HEK293 (cell line): ENCODE measurements at regions not wholly inside any gene's neighbourhood (a gene's known extent, or its start where the extent isn't known, plus 50 kb on each side); places are given as distances from the start of the nearest gene placed in this dataset.

Source experiments
- CTCF ChIA-PET: fragments of 350-600 bp; formaldehyde crosslinking; extraction: SDS; loops from one replicate; lab custom pipeline; 2021; ENCODE audit warnings: antibody characterized with exemption; lab: Yijun Ruan, JAX
- POLR2A ChIA-PET: fragments of 300-600 bp; formaldehyde crosslinking; extraction: SDS; loops from one replicate; lab custom pipeline; 2020; ENCODE audit warnings: antibody characterized with exemption, inconsistent platforms; lab: Yijun Ruan, JAX
- H3K27ac ChIP-seq: fragments of 200-500 bp; sonication (Bioruptor generic); 2 replicates; pipeline ENCODE4 v1.5.1; 2014; ENCODE audit warnings: low read depth, low read length, control low read depth, inconsistent platforms; ENCODE audit errors: extremely low read depth
- H3K36me3 ChIP-seq, 2 experiments: fragments of 200-500 bp in 1 of 2; sonication (Bioruptor generic) in 1 of 2; 1 replicate in 1 of 2; 2 replicates in 1 of 2; pipeline ENCODE4 v1.5.1; 2014 to 2017; ENCODE audit warnings: inconsistent platforms in 2 of 2, low read length in 2 of 2; ENCODE audit not compliant: control insufficient read depth in 2 of 2, insufficient read depth in 1 of 2
- H3K4me1 ChIP-seq: fragments of 200-500 bp; sonication (Bioruptor generic); 2 replicates; pipeline ENCODE4 v1.5.1; 2014; ENCODE audit warnings: mild to moderate bottlenecking, low read length, inconsistent platforms; ENCODE audit not compliant: control insufficient read depth, insufficient read depth
- H3K4me3 ChIP-seq: 2 replicates; pipeline ENCODE4 v1.5.1; 2011; ENCODE audit warnings: low read depth, mild to moderate bottlenecking, control low read depth, low read length, moderate library complexity
- H3K9me3 ChIP-seq: fragments of 200-500 bp; sonication (Bioruptor generic); 2 replicates; pipeline ENCODE4 v1.5.1; 2014; ENCODE audit warnings: low read depth, low read length, inconsistent platforms; ENCODE audit not compliant: control insufficient read depth, insufficient read depth
- AEBP2 ChIP-seq: fragments of 450-650 bp; formaldehyde crosslinking; IDR thresholded peaks from 2 replicates; pipeline ENCODE4 v1.5.1; 2016; ENCODE audit warnings: missing biosample characterization, missing genetic modification characterization, borderline replicate concordance
- EGR2 ChIP-seq: fragments of 450-650 bp; formaldehyde crosslinking; IDR thresholded peaks from 2 replicates; pipeline ENCODE4 v1.5.1; 2016; ENCODE audit warnings: low read depth, missing biosample characterization, missing genetic modification characterization
- GLIS1 ChIP-seq: fragments of 450-650 bp; formaldehyde crosslinking; IDR thresholded peaks from 2 replicates; pipeline ENCODE4 v1.5.1; 2016; ENCODE audit warnings: missing biosample characterization, missing genetic modification characterization
- HIC1 ChIP-seq: fragments of 450-650 bp; formaldehyde crosslinking; IDR thresholded peaks from 2 replicates; pipeline ENCODE4 v1.5.1; 2016; ENCODE audit warnings: missing biosample characterization, missing genetic modification characterization
- HOXD13 ChIP-seq: sonication (generic); formaldehyde crosslinking; IDR thresholded peaks from 2 replicates; pipeline ENCODE4 v1.8.0; 2022; ENCODE audit warnings: missing genetic modification reagents, borderline replicate concordance
- KLF1 ChIP-seq: fragments of 450-650 bp; formaldehyde crosslinking; IDR thresholded peaks from 2 replicates; pipeline ENCODE4 v1.5.1; 2016; ENCODE audit warnings: missing biosample characterization, missing genetic modification characterization
- PRDM1 ChIP-seq: fragments of 450-650 bp; formaldehyde crosslinking; IDR thresholded peaks from 2 replicates; pipeline ENCODE4; 2016; ENCODE audit warnings: missing biosample characterization, missing genetic modification characterization
- YY1 ChIP-seq: fragments of 450-650 bp; formaldehyde crosslinking; IDR thresholded peaks from 2 replicates; pipeline ENCODE4 v1.5.1; 2018; ENCODE audit warnings: missing biosample characterization, missing genetic modification characterization
- ZBTB44 ChIP-seq: fragments of 450-650 bp; IDR thresholded peaks from 2 replicates; pipeline ENCODE4 v1.5.1; 2018; ENCODE audit warnings: missing biosample characterization, mild to moderate bottlenecking, missing genetic modification characterization
- ZFP69B ChIP-seq: fragments of 450-650 bp; formaldehyde crosslinking; IDR thresholded peaks from 2 replicates; pipeline ENCODE4 v1.5.1; 2016; ENCODE audit warnings: missing biosample characterization, missing genetic modification characterization
- ZNF112 ChIP-seq: fragments of 450-650 bp; formaldehyde crosslinking; IDR thresholded peaks from 2 replicates; pipeline ENCODE4 v1.5.0; 2017; ENCODE audit warnings: missing biosample characterization, missing genetic modification characterization
- ZNF26 ChIP-seq: fragments of 450-650 bp; formaldehyde crosslinking; IDR thresholded peaks from 2 replicates; pipeline ENCODE4 v1.5.1; 2016; ENCODE audit warnings: missing biosample characterization, missing genetic modification characterization
- ZNF350 ChIP-seq: fragments of 450-650 bp; formaldehyde crosslinking; IDR thresholded peaks from 2 replicates; pipeline ENCODE4 v1.5.0; 2017; ENCODE audit warnings: missing biosample characterization, mild to moderate bottlenecking, missing genetic modification characterization
- ZNF362 ChIP-seq: fragments of 450-650 bp; formaldehyde crosslinking; IDR thresholded peaks from 2 replicates; pipeline ENCODE4 v1.5.1; 2016; ENCODE audit warnings: missing biosample characterization, missing genetic modification characterization
- ZNF473 ChIP-seq: fragments of 450-650 bp; formaldehyde crosslinking; IDR thresholded peaks from 2 replicates; pipeline ENCODE4 v1.5.1; 2017; ENCODE audit warnings: missing biosample characterization, missing genetic modification characterization
- ZSCAN5A ChIP-seq: fragments of 450-650 bp; formaldehyde crosslinking; IDR thresholded peaks from 2 replicates; pipeline ENCODE4 v1.5.1; 2016; ENCODE audit warnings: missing biosample characterization, missing genetic modification characterization

GRCh38 chr3:176785171-176785570, 412.1 kb downstream of the TBL1XR1 start:
- CTCF ChIA-PET = no interaction called here
- no peak overlapping the region for H3K27ac ChIP-seq

GRCh38 chr3:176780766-176781165, 416.5 kb downstream of the TBL1XR1 start:
- no peaks in the 10 kb centered on the region for H3K4me1 ChIP-seq
- H3K27ac ChIP-seq = no peak overlapping the region
- ChIA-PET POLR2A (no interaction called here), CTCF (no interaction called here)
- H3K9me3 ChIP-seq = no peaks in the 10 kb centered on the region
- no peaks in the 10 kb centered on the region for H3K36me3 ChIP-seq
- H3K4me3 ChIP-seq = no peak overlapping the region
- TF ChIP-seq ZNF350 (tag by site-specific recombination) = no peak
- TF ChIP-seq YY1 (tag by site-specific recombination) = no peak
- no peak for TF ChIP-seq ZNF473
- no peak for TF ChIP-seq ZBTB44 (tag by site-specific recombination)
- TF ChIP-seq ZNF362 (tag by site-specific recombination) = no peak
- no peak for TF ChIP-seq KLF1
- TF ChIP-seq ZSCAN5A (tag by site-specific recombination) = no peak
- TF ChIP-seq ZNF112 (tag by site-specific recombination) = no peak
- TF ChIP-seq GLIS1 = no peak
- no peak for TF ChIP-seq ZFP69B (tag by site-specific recombination)
- no peak for TF ChIP-seq PRDM1 (tag by site-specific recombination)
- TF ChIP-seq HOXD13 (CRISPR knock-in tag) = no peak
- no peak for TF ChIP-seq EGR2 (tag by site-specific recombination)

More at GRCh38 chr3:176785171-176785570, 412.1 kb downstream of the TBL1XR1 start:
- no peaks in the 10 kb centered on the region for H3K4me1 ChIP-seq
- H3K36me3 ChIP-seq = no peaks in the 10 kb centered on the region
- H3K4me3 ChIP-seq = no peak overlapping the region
- POLR2A ChIA-PET = no interaction called here
- TF ChIP-seq HIC1 (tag by site-specific recombination) = no peak
- no peak for TF ChIP-seq ZNF112 (tag by site-specific recombination)
- TF ChIP-seq ZNF26 (tag by site-specific recombination) = no peak
- no peak for TF ChIP-seq AEBP2 (tag by site-specific recombination)
- no peaks in the 10 kb centered on the region for H3K9me3 ChIP-seq
